ENCODE measurements at regions not wholly inside any gene's neighbourhood (a gene's known extent, or its start where the extent isn't known, plus 50 kb on each side); places are given as distances from the start of the nearest gene placed in this dataset.

DNA sequence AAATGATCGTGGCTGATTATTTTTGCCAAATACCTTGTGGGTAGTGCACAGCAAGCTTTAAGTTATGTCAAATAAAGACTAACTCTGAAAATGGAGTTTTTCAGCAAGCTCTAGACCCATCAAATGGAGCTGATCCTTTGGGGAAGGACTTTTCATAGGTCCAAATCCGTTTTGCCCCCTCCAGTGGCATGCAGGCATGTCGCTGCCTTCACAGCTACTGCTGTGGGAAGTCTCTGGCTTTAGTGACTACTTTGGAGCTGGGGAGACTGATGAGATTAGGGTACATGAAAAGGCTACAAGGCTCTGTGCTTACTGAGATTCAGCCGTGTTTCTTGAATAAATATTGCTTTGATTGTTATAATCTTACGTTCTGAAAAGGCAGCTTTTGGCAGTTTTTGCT, 106.6 kb upstream of the HS3ST1 start:
- no peaks in the 10 kb centered on the region for H3K27me3 ChIP-seq
- no peak for TF ChIP-seq POLR2AphosphoS5 (IDR thresholded peaks at IDR 0.05)
- TF ChIP-seq, protein P1, sequence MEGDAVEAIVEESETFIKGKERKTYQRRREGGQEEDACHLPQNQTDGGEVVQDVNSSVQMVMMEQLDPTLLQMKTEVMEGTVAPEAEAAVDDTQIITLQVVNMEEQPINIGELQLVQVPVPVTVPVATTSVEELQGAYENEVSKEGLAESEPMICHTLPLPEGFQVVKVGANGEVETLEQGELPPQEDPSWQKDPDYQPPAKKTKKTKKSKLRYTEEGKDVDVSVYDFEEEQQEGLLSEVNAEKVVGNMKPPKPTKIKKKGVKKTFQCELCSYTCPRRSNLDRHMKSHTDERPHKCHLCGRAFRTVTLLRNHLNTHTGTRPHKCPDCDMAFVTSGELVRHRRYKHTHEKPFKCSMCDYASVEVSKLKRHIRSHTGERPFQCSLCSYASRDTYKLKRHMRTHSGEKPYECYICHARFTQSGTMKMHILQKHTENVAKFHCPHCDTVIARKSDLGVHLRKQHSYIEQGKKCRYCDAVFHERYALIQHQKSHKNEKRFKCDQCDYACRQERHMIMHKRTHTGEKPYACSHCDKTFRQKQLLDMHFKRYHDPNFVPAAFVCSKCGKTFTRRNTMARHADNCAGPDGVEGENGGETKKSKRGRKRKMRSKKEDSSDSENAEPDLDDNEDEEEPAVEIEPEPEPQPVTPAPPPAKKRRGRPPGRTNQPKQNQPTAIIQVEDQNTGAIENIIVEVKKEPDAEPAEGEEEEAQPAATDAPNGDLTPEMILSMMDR (IDR thresholded peaks at IDR 0.05): no peak
- TF ChIP-seq POLR2A (IDR thresholded peaks at IDR 0.05): no peak
- H3K36me3 ChIP-seq: no peaks in the 10 kb centered on the region
- peaks cover 0 to 4% of the 10 kb centered on the region in 2 donors for H3K9me3 ChIP-seq
- H3K4me1 ChIP-seq: no peaks in the 10 kb centered on the region
- DNase-seq (ENCODE audit: low spot score in 2 of 2): no peak
- no peak overlapping the region for H3K27ac ChIP-seq
- H3K4me3 ChIP-seq: no peak overlapping the region
- intact Hi-C loops (cut with DNase I; ENCODE audit: low total_unique reads): loop anchor here (5.0 kb wide), 2 partner anchors 1038 to 1283 kb away; no protein-coding TSS in a partner anchor

DNA sequence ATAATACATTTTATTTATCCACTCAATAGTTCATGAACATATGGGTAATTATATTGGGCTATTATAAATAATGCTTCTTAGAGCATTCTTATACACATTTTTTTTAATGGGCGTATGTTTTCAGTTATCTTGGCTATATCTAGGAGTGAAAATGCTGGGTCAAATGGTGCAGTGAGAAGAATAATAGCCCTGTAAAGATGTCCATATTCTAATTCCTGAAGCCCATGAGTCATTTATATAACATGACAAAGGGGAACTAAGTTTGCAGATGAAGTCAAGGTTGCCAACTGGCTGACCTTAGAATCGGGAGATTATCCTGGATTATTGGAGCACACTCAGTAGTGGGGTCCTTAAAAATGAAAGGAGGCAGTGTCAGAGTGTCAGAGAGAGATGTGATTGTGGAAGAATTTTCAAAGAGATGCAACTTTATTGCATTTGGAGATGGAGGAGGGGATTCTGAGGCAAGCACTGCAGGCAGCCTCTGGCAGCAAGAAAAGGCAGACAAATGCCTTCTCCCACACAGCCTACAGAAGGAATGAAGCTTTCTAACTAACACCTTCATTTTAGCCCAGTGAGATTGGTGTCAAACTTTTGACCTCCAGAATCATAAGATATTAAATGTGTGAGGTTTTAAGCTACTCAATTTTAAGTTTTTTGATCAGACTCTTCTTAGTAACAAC, 106.1 kb upstream of the HS3ST1 start:
- Histone ChIP-seq H3K9me3 (peaks cover 0 to 7% of the 10 kb centered on the region in 2 donors), H3K27ac (no peak overlapping the region), H3K27me3 (no peaks in the 10 kb centered on the region), H3K4me1 (no peaks in the 10 kb centered on the region), H3K36me3 (no peaks in the 10 kb centered on the region), H3K4me3 (no peak overlapping the region)
- intact Hi-C loops (cut with DNase I; ENCODE audit: low total_unique reads): loop anchor here (5.0 kb wide), 2 partner anchors 1037 to 1282 kb away; no protein-coding TSS in a partner anchor
- TF ChIP-seq, protein P1 (IDR thresholded peaks at IDR 0.05): no peak
- no peak for TF ChIP-seq POLR2AphosphoS5 (IDR thresholded peaks at IDR 0.05)
- no peak for TF ChIP-seq POLR2A (IDR thresholded peaks at IDR 0.05)
- no peak for DNase-seq (ENCODE audit: low spot score in 2 of 2)

DNA sequence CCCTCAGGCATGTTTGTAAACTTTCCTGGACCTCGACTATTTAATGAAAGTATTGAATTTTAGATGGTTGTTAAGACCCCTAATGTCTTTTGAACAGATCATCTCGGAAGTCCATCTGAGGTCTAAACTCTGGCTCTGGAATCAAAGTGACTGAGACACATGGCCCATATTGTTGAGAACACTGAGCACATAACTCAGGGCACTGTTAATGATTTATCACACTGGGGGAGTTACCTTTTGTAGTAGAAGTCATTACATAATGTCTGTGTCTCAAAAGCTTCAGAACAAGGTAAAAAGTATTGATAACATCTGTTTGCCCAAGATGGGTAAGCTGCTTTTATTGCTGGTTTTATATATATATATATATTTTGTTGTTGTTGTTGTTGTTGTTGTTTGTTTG, 103.4 kb upstream of the HS3ST1 start:
- Histone ChIP-seq H3K9me3 (peaks cover 0 to 7% of the 10 kb centered on the region in 2 donors), H3K4me3 (no peak overlapping the region), H3K27me3 (no peaks in the 10 kb centered on the region), H3K36me3 (no peaks in the 10 kb centered on the region), H3K4me1 (no peaks in the 10 kb centered on the region), H3K27ac (no peak overlapping the region)
- DNase-seq (ENCODE audit: low spot score in 2 of 2): no peak
- intact Hi-C loops (cut with DNase I; ENCODE audit: low total_unique reads): no loop called here
- no peak for TF ChIP-seq POLR2A (IDR thresholded peaks at IDR 0.05)
- TF ChIP-seq POLR2AphosphoS5 (IDR thresholded peaks at IDR 0.05): no peak
- TF ChIP-seq, protein P1 (IDR thresholded peaks at IDR 0.05): no peak

DNA sequence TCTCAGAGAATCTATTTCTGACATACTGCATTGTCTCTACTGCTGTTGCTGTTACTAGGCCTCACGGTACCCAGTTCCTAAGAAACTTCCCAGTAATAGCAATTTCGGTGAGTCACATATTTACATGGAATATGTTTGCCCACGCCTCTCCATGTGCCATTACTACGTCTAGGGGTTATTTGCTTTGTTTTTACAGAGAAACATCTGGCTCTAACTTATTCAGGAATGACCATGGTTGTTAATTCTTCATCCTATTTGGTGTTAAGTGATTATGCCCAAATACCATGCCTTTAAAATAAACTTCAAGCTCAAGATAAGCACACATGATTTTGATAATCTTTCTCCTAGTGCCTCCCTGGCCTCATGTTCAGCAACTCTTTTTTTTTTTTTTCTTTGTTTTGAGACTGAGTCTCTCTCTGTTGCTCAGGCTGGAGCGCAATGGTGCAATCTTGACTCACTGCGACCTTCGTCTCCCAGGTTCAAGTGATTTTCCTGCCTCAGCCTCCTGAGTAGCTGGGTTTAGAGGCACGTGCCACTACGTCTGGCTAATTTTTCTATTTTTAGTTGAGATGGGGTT, 101.0 kb upstream of the HS3ST1 start:
- Histone ChIP-seq H3K27me3 (no peaks in the 10 kb centered on the region), H3K4me3 (no peak overlapping the region), H3K9me3 (peaks cover 0 to 7% of the 10 kb centered on the region in 2 donors), H3K27ac (no peak overlapping the region), H3K4me1 (no peaks in the 10 kb centered on the region), H3K36me3 (no peaks in the 10 kb centered on the region)
- no peak for DNase-seq (ENCODE audit: low spot score in 2 of 2)
- TF ChIP-seq POLR2A (IDR thresholded peaks at IDR 0.05) (no peak), POLR2AphosphoS5 (IDR thresholded peaks at IDR 0.05) (no peak)
- TF ChIP-seq, protein P1 (IDR thresholded peaks at IDR 0.05): no peak
- intact Hi-C loops (cut with DNase I; ENCODE audit: low total_unique reads): no loop called here

DNA sequence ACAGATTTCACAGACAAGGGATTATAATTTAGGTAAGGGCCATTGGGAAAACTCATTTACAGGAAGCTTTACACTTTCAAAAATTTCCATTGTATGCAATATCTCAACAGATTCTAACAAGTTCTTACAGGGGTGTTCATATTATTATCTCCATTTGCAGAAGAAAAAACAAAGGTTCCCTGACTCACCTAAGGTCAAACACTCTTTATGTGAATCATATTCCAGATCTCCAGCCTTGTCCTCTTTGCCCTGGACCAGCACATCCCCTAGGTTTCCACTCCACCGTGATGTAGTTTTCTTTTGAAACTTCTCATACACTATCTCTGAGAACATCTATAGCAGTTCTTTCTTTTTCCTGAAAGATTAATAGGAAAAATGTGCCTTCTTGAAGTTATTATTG, 96.4 kb upstream of the HS3ST1 start:
- TF ChIP-seq POLR2AphosphoS5 (IDR thresholded peaks at IDR 0.05): no peak
- TF ChIP-seq POLR2A (IDR thresholded peaks at IDR 0.05): no peak
- TF ChIP-seq, protein P1 (IDR thresholded peaks at IDR 0.05): no peak
- intact Hi-C loops (cut with DNase I; ENCODE audit: low total_unique reads): no loop called here
- H3K36me3 ChIP-seq: no peaks in the 10 kb centered on the region
- H3K27ac ChIP-seq: no peak overlapping the region
- H3K4me1 ChIP-seq: no peaks in the 10 kb centered on the region
- no peak overlapping the region for H3K4me3 ChIP-seq
- no peak for DNase-seq (ENCODE audit: low spot score in 2 of 2)
- H3K9me3 ChIP-seq: peaks cover 0 to 1% of the 10 kb centered on the region in 2 donors
- H3K27me3 ChIP-seq: no peaks in the 10 kb centered on the region
